H9 (cell line): ENCODE measurements at regions not wholly inside any gene's neighbourhood (a gene's known extent, or its start where the extent isn't known, plus 50 kb on each side); places are given as distances from the start of the nearest gene placed in this dataset.

Source experiments
- DNase-seq: peaks from one replicate; pipeline ENCODE4 v3.0.0-alpha.2; 2017
- H2AFZ ChIP-seq: one replicate; pipeline ENCODE4 v1.6.1; 2013; ENCODE audit warnings: mild to moderate bottlenecking, low read length, control low read depth, moderate library complexity
- H2AK5ac ChIP-seq: 2 replicates; pipeline ENCODE4 v1.6.1; 2013; ENCODE audit warnings: low read length, control low read depth, mixed read lengths; ENCODE audit not compliant: insufficient read length
- H2BK120ac ChIP-seq: one replicate; pipeline ENCODE4 v1.6.1; 2013; ENCODE audit warnings: low read depth, mild to moderate bottlenecking, low read length, control low read depth, inconsistent platforms; ENCODE audit not compliant: poor library complexity, severe bottlenecking
- H2BK12ac ChIP-seq: 2 replicates; pipeline ENCODE4 v1.6.1; 2013; ENCODE audit warnings: low read length, control low read depth, mixed read lengths, low read depth; ENCODE audit not compliant: insufficient read length
- H2BK15ac ChIP-seq: 2 replicates; pipeline ENCODE4 v1.6.1; 2013; ENCODE audit warnings: low read depth, low read length, control low read depth
- H2BK20ac ChIP-seq: one replicate; pipeline ENCODE4 v1.6.1; 2013; ENCODE audit warnings: low read depth, mild to moderate bottlenecking, low read length, control low read depth, inconsistent platforms; ENCODE audit not compliant: poor library complexity, severe bottlenecking
- H2BK5ac ChIP-seq: 2 replicates; pipeline ENCODE4 v1.6.1; 2013; ENCODE audit warnings: low read length, control low read depth, mixed read lengths; ENCODE audit not compliant: insufficient read length
- H3K14ac ChIP-seq: 2 replicates; pipeline ENCODE4 v1.6.1; 2013; ENCODE audit warnings: low read length, control low read depth; ENCODE audit not compliant: insufficient read depth
- H3K18ac ChIP-seq: 2 replicates; pipeline ENCODE4 v1.6.1; 2013; ENCODE audit warnings: low read depth, mild to moderate bottlenecking, mixed read lengths, low read length, control low read depth; ENCODE audit not compliant: insufficient read length
- H3K23ac ChIP-seq: 2 replicates; pipeline ENCODE4 v1.6.1; 2013; ENCODE audit warnings: low read length, control low read depth, mixed read lengths, low read depth; ENCODE audit not compliant: insufficient read length
- H3K23me2 ChIP-seq: 2 replicates; pipeline ENCODE4 v1.6.1; 2013; ENCODE audit warnings: low read depth, mild to moderate bottlenecking, mixed read lengths, low read length, control low read depth; ENCODE audit not compliant: insufficient read length, poor library complexity, severe bottlenecking
- H3K27ac ChIP-seq: 2 replicates; pipeline ENCODE4 v1.5.1; 2013; ENCODE audit warnings: low read length, control low read depth, mixed read lengths, low read depth; ENCODE audit not compliant: insufficient read length
- H3K27me3 ChIP-seq: 2 replicates; pipeline ENCODE4 v1.6.1; 2013; ENCODE audit warnings: low read length, control low read depth, inconsistent platforms; ENCODE audit not compliant: insufficient read depth
- H3K4ac ChIP-seq: 2 replicates; pipeline ENCODE4 v1.6.1; 2013; ENCODE audit warnings: low read depth, mild to moderate bottlenecking, control low read depth, inconsistent platforms, low read length, moderate library complexity
- H3K4me1 ChIP-seq: 2 replicates; pipeline ENCODE4 v1.6.1; 2013; ENCODE audit warnings: low read length, control low read depth, inconsistent platforms; ENCODE audit not compliant: insufficient read depth
- H3K4me2 ChIP-seq: 2 replicates; pipeline ENCODE4 v1.6.1; 2013; ENCODE audit warnings: low read length, control low read depth, mixed read lengths; ENCODE audit not compliant: insufficient read length, insufficient read depth
- H3K56ac ChIP-seq: 2 replicates; pipeline ENCODE4 v1.6.1; 2013; ENCODE audit warnings: low read depth, mild to moderate bottlenecking, mixed read lengths, low read length, control low read depth; ENCODE audit not compliant: insufficient read length
- H3K79me1 ChIP-seq: 2 replicates; pipeline ENCODE4 v1.6.1; 2013; ENCODE audit warnings: low read depth, mild to moderate bottlenecking, moderate library complexity, low read length, control low read depth, inconsistent platforms; ENCODE audit not compliant: insufficient read depth, poor library complexity, severe bottlenecking
- H3K79me2 ChIP-seq: 2 replicates; pipeline ENCODE4 v1.6.1; 2013; ENCODE audit warnings: low read length, control low read depth, inconsistent platforms; ENCODE audit not compliant: insufficient read depth
- H3K9ac ChIP-seq: 2 replicates; pipeline ENCODE4 v1.6.1; 2013; ENCODE audit warnings: low read length, control low read depth, mixed read lengths; ENCODE audit not compliant: insufficient read length; ENCODE audit errors: extremely low read depth
- H3K9me3 ChIP-seq: one replicate; pipeline ENCODE4 v1.6.1; 2013; ENCODE audit warnings: low read depth, low read length, inconsistent platforms; ENCODE audit not compliant: control insufficient read depth
- H3T11ph ChIP-seq: one replicate; pipeline ENCODE4 v1.6.1; 2013; ENCODE audit warnings: mild to moderate bottlenecking, low read length, control low read depth, inconsistent platforms
- H4K20me1 ChIP-seq: one replicate; pipeline ENCODE4 v1.6.1; 2013; ENCODE audit not compliant: control insufficient read depth, insufficient read length, insufficient read depth
- H4K5ac ChIP-seq: 2 replicates; pipeline ENCODE4 v1.6.1; 2013; ENCODE audit warnings: low read depth, mild to moderate bottlenecking, mixed read lengths, low read length, control low read depth; ENCODE audit not compliant: insufficient read length
- H4K8ac ChIP-seq: replicated peaks from 2 replicates; pipeline ENCODE4 v1.6.1; 2013; ENCODE audit warnings: low read length, control low read depth, mixed read lengths, low read depth; ENCODE audit not compliant: insufficient read length
- H4K91ac ChIP-seq: 2 replicates; pipeline ENCODE4 v1.6.1; 2013; ENCODE audit warnings: low read depth, mild to moderate bottlenecking, moderate library complexity, mixed read lengths, low read length, control low read depth; ENCODE audit not compliant: insufficient read length
- H3K27ac Mint-ChIP-seq, 3 experiments: 2 replicates in 2 of 3; 3 replicates in 1 of 3; pipeline ENCODE4 v1.8.0; 2020 to 2021; ENCODE audit warnings: mixed read lengths in 3 of 3, mild to moderate bottlenecking in 1 of 3, moderate library complexity in 1 of 3
- H3K27me3 Mint-ChIP-seq: 2 replicates; pipeline ENCODE4 v1.8.0; 2021; ENCODE audit warnings: low read depth, mild to moderate bottlenecking, moderate library complexity, mixed read lengths
- H3K36me3 Mint-ChIP-seq, 3 experiments: 2 replicates in 2 of 3; 3 replicates in 1 of 3; pipeline ENCODE4 v1.8.0; 2020 to 2021; ENCODE audit warnings: low read depth in 3 of 3, mixed read lengths in 3 of 3; ENCODE audit not compliant: insufficient read depth in 1 of 3
- H3K4me1 Mint-ChIP-seq, 2 experiments: 2 replicates each; pipeline ENCODE4 v1.8.0; 2020; ENCODE audit warnings: mixed read lengths in 2 of 2
- H3K4me3 Mint-ChIP-seq, 2 experiments: 2 replicates in 1 of 2; 3 replicates in 1 of 2; pipeline ENCODE4 v1.8.0; 2020 to 2021; ENCODE audit warnings: mild to moderate bottlenecking in 2 of 2, mixed read lengths in 2 of 2, moderate library complexity in 1 of 2
- H3K9me3 Mint-ChIP-seq, 2 experiments: 2 replicates in 1 of 2; 3 replicates in 1 of 2; pipeline ENCODE4 v1.8.0; 2020; ENCODE audit warnings: mild to moderate bottlenecking in 2 of 2, mixed read lengths in 2 of 2, moderate library complexity in 1 of 2
- CTCF ChIP-seq: fragments of 200-600 bp; sonication (generic); conservative IDR thresholded peaks from 3 replicates; pipeline ENCODE4 v1.8.0; 2021; ENCODE audit warnings: antibody characterized with exemption, mild to moderate bottlenecking

- no peaks in the 10 kb centered on the region for H3K27me3 Mint-ChIP-seq
- Histone ChIP-seq H4K20me1 (no peaks in the 10 kb centered on the region), H2AFZ (no peak overlapping the region), H3K9me3 (no peaks in the 10 kb centered on the region), H3K27me3 (no peaks in the 10 kb centered on the region), H3K9ac (no peak overlapping the region), H3K79me1 (no peaks in the 10 kb centered on the region), H3T11ph (no peak overlapping the region), H3K14ac (no peak overlapping the region), H2AK5ac (no peak overlapping the region), H3K4me2 (no peak overlapping the region), H3K4me1 (no peaks in the 10 kb centered on the region), H3K27ac (no peak overlapping the region), H2BK15ac (no peak overlapping the region), H3K56ac (no peak overlapping the region), H3K79me2 (no peaks in the 10 kb centered on the region), H4K5ac (no peak overlapping the region), H3K4ac (no peak overlapping the region), H3K23ac (no peak overlapping the region), H4K8ac (no peak overlapping the region), H3K23me2 (no peaks in the 10 kb centered on the region), H3K18ac (no peak overlapping the region), H4K91ac (no peak overlapping the region), H2BK120ac (no peak overlapping the region), H2BK12ac (no peak overlapping the region), H2BK5ac (no peak overlapping the region), H2BK20ac (no peak overlapping the region)
- no peaks in the 10 kb centered on the region; a peak in 1 of 7 replicates for H3K36me3 Mint-ChIP-seq
- TF ChIP-seq CTCF = no peak
- no peak overlapping the region for H3K27ac Mint-ChIP-seq
- DNase-seq = no peak
- no peaks in the 10 kb centered on the region for H3K4me1 Mint-ChIP-seq
- H3K4me3 Mint-ChIP-seq = no peak overlapping the region
- peaks cover 1 to 5% of the 10 kb centered on the region in 2 experiments; a peak in 1 of 5 replicates for H3K9me3 Mint-ChIP-seq
Measured at GRCh38 chr4:43253541-43253940, 361.0 kb downstream of the GRXCR1 start.
